Neuronal stem cell (in vitro differentiated cells): ENCODE measurements at regions not wholly inside any gene's neighbourhood (a gene's known extent, or its start where the extent isn't known, plus 50 kb on each side); places are given as distances from the start of the nearest gene placed in this dataset.

Source experiments
- DNase-seq: peaks from one replicate; pipeline ENCODE4 v3.0.0-alpha.2; 2013; ENCODE audit warnings: low spot score
- H2AFZ ChIP-seq: one replicate; pipeline ENCODE4 v1.6.1; 2013; ENCODE audit warnings: mild to moderate bottlenecking, low read length, inconsistent platforms
- H2AK5ac ChIP-seq: 2 replicates; pipeline ENCODE4 v1.6.1; 2013; ENCODE audit warnings: low read depth, mild to moderate bottlenecking, inconsistent platforms, low read length, moderate library complexity, mixed read lengths
- H2BK120ac ChIP-seq: 2 replicates; pipeline ENCODE4 v1.6.1; 2013; ENCODE audit warnings: low read depth, mild to moderate bottlenecking, inconsistent platforms, low read length, moderate library complexity, mixed read lengths
- H2BK12ac ChIP-seq: one replicate; pipeline ENCODE4 v1.6.1; 2013; ENCODE audit warnings: low read length, inconsistent platforms
- H2BK15ac ChIP-seq: 2 replicates; pipeline ENCODE4 v1.6.1; 2013; ENCODE audit warnings: mild to moderate bottlenecking, low read length, inconsistent platforms, mixed read lengths
- H2BK5ac ChIP-seq: one replicate; pipeline ENCODE4 v1.6.1; 2013; ENCODE audit warnings: inconsistent platforms, mild to moderate bottlenecking, low read length, moderate library complexity
- H3K14ac ChIP-seq: one replicate; pipeline ENCODE4 v1.6.1; 2013; ENCODE audit warnings: low read length, inconsistent platforms
- H3K18ac ChIP-seq: 2 replicates; pipeline ENCODE4 v1.6.1; 2013; ENCODE audit warnings: low read length, inconsistent platforms
- H3K23ac ChIP-seq: 2 replicates; pipeline ENCODE4 v1.6.1; 2013; ENCODE audit warnings: low read depth, mild to moderate bottlenecking, mixed read lengths, low read length, inconsistent platforms; ENCODE audit not compliant: poor library complexity
- H3K27ac ChIP-seq: replicated peaks from 3 replicates; pipeline ENCODE4 v1.5.1; 2013; ENCODE audit warnings: low read length, inconsistent platforms
- H3K27me3 ChIP-seq, 3 experiments: 2 replicates each; pipeline ENCODE4 v1.6.1; 2013; ENCODE audit warnings: low read length in 3 of 3, mild to moderate bottlenecking in 2 of 3, inconsistent platforms in 1 of 3, low read depth in 1 of 3, mixed read lengths in 1 of 3, moderate library complexity in 1 of 3; ENCODE audit not compliant: control insufficient read depth in 3 of 3, insufficient read depth in 3 of 3
- H3K36me3 ChIP-seq, 2 donors: replicated peaks in 1 of 2; 2 replicates each; pipeline ENCODE4 v1.6.1; 2013; ENCODE audit warnings: low read length in 2 of 2; ENCODE audit not compliant: control insufficient read depth in 2 of 2, insufficient read depth in 2 of 2
- H3K4ac ChIP-seq: 2 replicates; pipeline ENCODE4 v1.6.1; 2013; ENCODE audit warnings: inconsistent platforms, mild to moderate bottlenecking, low read length, moderate library complexity
- H3K4me1 ChIP-seq, 2 donors: 1 replicate in 1 of 2; 2 replicates in 1 of 2; pipeline ENCODE4 v1.6.1; 2013; ENCODE audit warnings: low read length in 2 of 2, low read depth in 1 of 2; ENCODE audit not compliant: control insufficient read depth in 2 of 2, insufficient read depth in 1 of 2
- H3K4me2 ChIP-seq: one replicate; pipeline ENCODE4 v1.6.1; 2013; ENCODE audit warnings: mild to moderate bottlenecking, low read length, inconsistent platforms; ENCODE audit not compliant: insufficient read depth, poor library complexity, severe bottlenecking
- H3K4me3 ChIP-seq, 2 donors: 2 replicates each; pipeline ENCODE4 v1.5.1; 2013; ENCODE audit warnings: low read length in 2 of 2, mild to moderate bottlenecking in 2 of 2, inconsistent platforms in 1 of 2, moderate library complexity in 1 of 2
- H3K79me1 ChIP-seq: one replicate; pipeline ENCODE4 v1.6.1; 2013; ENCODE audit warnings: low read depth, mild to moderate bottlenecking, inconsistent platforms, low read length, moderate library complexity
- H3K9ac ChIP-seq: one replicate; pipeline ENCODE4 v1.6.1; 2013; ENCODE audit warnings: mild to moderate bottlenecking, low read depth, low read length, inconsistent platforms; ENCODE audit not compliant: poor library complexity
- H3K9me3 ChIP-seq, 2 donors: replicated peaks in 1 of 2; 2 replicates each; pipeline versions ENCODE3 to v1.6.1; 2013; ENCODE audit warnings: low read length in 2 of 2, mild to moderate bottlenecking in 2 of 2, inconsistent platforms in 1 of 2, low read depth in 1 of 2, mixed read lengths in 1 of 2, moderate library complexity in 1 of 2; ENCODE audit not compliant: control insufficient read depth in 2 of 2, insufficient read depth in 1 of 2
- H4K8ac ChIP-seq: one replicate; pipeline ENCODE4 v1.6.1; 2013; ENCODE audit warnings: low read depth, mild to moderate bottlenecking, inconsistent platforms, low read length, moderate library complexity
- H4K91ac ChIP-seq: one replicate; pipeline ENCODE4 v1.6.1; 2013; ENCODE audit warnings: low read length, low read depth, mild to moderate bottlenecking, inconsistent platforms; ENCODE audit not compliant: poor library complexity
- WGBS, 2 donors: extraction: QIAGEN DNeasy Blood & Tissue Kit; methylation state at CpG; one replicate each; pipeline ENCODE4 v1.1.7; 2013; ENCODE audit warnings: missing lambda C conversion rate in 2 of 2, mixed read lengths in 1 of 2; ENCODE audit not compliant: insufficient read length in 2 of 2, insufficient replicate concordance in 1 of 2; ENCODE audit errors: extremely low coverage in 2 of 2; 5-methylcytosine and 5-hydroxymethylcytosine counted together

DNA sequence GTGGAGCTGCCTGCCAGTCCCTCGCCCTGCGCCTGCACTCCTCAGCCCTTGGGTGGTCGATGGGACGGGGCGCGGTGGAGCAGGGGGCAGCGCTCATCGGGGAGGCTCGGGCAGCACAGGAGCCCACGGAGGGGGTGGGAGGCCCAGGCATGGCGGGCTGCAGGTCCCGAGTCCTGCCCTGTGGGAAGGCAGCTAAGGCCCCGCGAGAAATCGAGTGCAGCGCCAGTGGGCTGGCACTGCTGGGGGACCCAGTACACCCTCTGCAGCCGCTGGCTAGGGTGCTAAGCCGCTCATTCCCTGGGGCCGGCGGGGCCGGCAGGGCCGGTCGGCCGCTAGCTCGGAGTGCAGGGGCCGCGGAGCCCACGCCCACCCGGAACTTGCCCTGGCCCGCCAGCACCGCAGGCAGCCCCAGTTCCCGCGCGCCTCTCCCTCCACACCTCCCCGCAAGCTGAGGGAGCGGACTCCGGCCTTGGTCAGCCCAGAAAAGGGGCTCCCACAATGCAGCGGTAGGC lies 565.9 kb upstream of the NRG3 start:
- no peak overlapping the region for H2AK5ac ChIP-seq
- peaks cover 0 to 4% of the 10 kb centered on the region in 2 donors for H3K4me1 ChIP-seq
- no peak overlapping the region for H3K23ac ChIP-seq
- H3K18ac ChIP-seq: no peak overlapping the region
- H3K9ac ChIP-seq: no peak overlapping the region
- H3K79me1 ChIP-seq: no peaks in the 10 kb centered on the region
- no CpG with 5 or more reads among the region's 38 CpGs for WGBS, 2 donors
- H2BK12ac ChIP-seq: no peak overlapping the region
- H3K4ac ChIP-seq: no peak overlapping the region
- no peaks in the 10 kb centered on the region for H3K27me3 ChIP-seq
- no peak overlapping the region for H4K91ac ChIP-seq
- H3K4me3 ChIP-seq: no peak overlapping the region
- no peak overlapping the region for H2BK5ac ChIP-seq
- H2BK15ac ChIP-seq: no peak overlapping the region
- no peak overlapping the region for H2AFZ ChIP-seq
- no peak for DNase-seq
- H2BK120ac ChIP-seq: no peak overlapping the region
- H3K14ac ChIP-seq: peak overlapping the region; percentile 38
- no peak overlapping the region for H4K8ac ChIP-seq
- no peak overlapping the region for H3K4me2 ChIP-seq
- H3K27ac ChIP-seq: no peak overlapping the region
- H3K36me3 ChIP-seq: no peaks in the 10 kb centered on the region
- no peaks in the 10 kb centered on the region for H3K9me3 ChIP-seq

DNA sequence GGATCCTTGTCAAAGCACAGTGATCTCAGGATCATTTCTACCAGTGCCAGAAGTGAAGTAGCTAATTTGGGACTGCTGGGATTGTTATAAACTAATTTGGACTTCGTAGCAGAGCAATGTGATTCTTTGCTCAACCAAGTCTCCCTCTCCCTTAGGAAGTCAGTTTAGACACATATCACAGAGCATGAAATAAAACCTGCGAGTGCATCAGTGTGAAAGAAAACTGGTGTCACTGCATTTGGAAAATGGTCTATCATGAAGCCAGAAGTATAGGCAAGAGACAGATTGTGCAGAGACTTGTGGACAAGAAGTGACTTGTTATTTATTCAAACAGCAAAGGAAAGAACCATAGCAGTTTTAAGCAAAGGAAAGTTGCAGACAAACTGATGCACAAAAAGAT lies 560.5 kb upstream of the NRG3 start:
- Histone ChIP-seq H4K8ac (no peak overlapping the region), H4K91ac (no peak overlapping the region), H2BK120ac (no peak overlapping the region), H3K36me3 (no peaks in the 10 kb centered on the region), H3K9me3 (no peaks in the 10 kb centered on the region), H2BK15ac (no peak overlapping the region), H2AK5ac (no peak overlapping the region), H3K23ac (no peak overlapping the region), H3K27ac (no peak overlapping the region), H2BK12ac (no peak overlapping the region), H3K4me3 (no peak overlapping the region), H2AFZ (no peak overlapping the region), H3K9ac (no peak overlapping the region), H3K14ac (no peak overlapping the region), H2BK5ac (no peak overlapping the region), H3K4me1 (no peaks in the 10 kb centered on the region), H3K79me1 (no peaks in the 10 kb centered on the region), H3K4me2 (no peak overlapping the region), H3K18ac (no peak overlapping the region), H3K27me3 (no peaks in the 10 kb centered on the region), H3K4ac (no peak overlapping the region)
- DNase-seq: no peak
- no CpG with 5 or more reads among the region's 2 CpGs for WGBS, 2 donors

DNA sequence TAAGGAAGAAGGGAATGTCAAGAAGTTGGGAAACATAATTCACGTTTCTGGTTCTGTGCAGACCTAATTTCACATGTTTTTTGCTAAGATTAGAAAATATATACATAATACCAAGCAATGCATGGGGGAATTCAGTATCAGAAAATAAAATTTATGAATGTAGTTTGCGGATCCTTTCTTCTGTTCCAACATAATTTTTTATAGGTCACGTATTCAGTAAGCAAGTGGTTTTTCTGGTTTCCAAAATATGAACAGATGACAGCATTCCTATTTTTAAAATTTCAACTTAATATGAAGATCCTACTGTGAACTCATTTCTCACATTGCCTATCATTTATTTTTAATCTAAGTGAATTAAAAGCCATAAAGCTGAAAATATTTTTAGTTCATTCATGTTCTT lies 560.0 kb upstream of the NRG3 start:
- no peak overlapping the region for H2BK12ac ChIP-seq
- no peak overlapping the region for H2BK5ac ChIP-seq
- H3K9me3 ChIP-seq: no peaks in the 10 kb centered on the region

DNA sequence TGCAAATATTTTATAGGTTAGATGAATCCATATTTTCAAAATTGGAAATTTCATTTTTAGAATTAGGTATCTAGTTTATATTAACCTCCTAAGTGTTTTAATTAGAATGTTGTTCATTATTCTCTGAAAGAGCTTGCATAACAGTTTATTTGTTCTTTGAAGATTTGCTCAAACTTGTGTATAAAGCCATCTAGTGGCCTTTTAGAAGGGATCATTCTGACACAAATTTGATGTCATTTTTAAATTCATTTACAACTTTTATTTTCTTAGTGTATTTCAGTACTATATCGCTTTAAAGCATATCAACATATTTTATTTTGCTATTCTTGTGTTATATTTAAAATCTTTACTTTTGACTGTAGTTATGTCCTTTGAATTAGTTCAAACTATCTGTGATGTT lies 527.0 kb upstream of the NRG3 start:
- Histone ChIP-seq H2BK12ac (no peak overlapping the region), H2BK15ac (no peak overlapping the region), H3K23ac (no peak overlapping the region), H4K8ac (no peak overlapping the region), H2BK5ac (no peak overlapping the region), H4K91ac (no peak overlapping the region), H3K36me3 (no peaks in the 10 kb centered on the region), H3K27me3 (no peaks in the 10 kb centered on the region), H3K18ac (no peak overlapping the region), H3K4me3 (no peak overlapping the region), H3K9me3 (no peaks in the 10 kb centered on the region), H2AFZ (no peak overlapping the region), H3K9ac (no peak overlapping the region), H3K4ac (no peak overlapping the region), H3K79me1 (no peaks in the 10 kb centered on the region), H2BK120ac (no peak overlapping the region), H3K27ac (no peak overlapping the region), H3K14ac (no peak overlapping the region), H2AK5ac (no peak overlapping the region), H3K4me1 (no peaks in the 10 kb centered on the region), H3K4me2 (no peak overlapping the region)
- WGBS, 2 donors: no CpG with 5 or more reads among the region's 1 CpG
- DNase-seq: no peak

More for the DNA sequence above, 560.0 kb upstream of the NRG3 start:
- H3K27me3 ChIP-seq: no peaks in the 10 kb centered on the region
- H3K18ac ChIP-seq: no peak overlapping the region
- no peak overlapping the region for H2AFZ ChIP-seq
- no peak overlapping the region for H3K23ac ChIP-seq
- H3K4me1 ChIP-seq: no peaks in the 10 kb centered on the region
- no peak overlapping the region for H3K14ac ChIP-seq
- H3K9ac ChIP-seq: no peak overlapping the region
- WGBS, 2 donors: no CpG with 5 or more reads among the region's 3 CpGs
- no peak overlapping the region for H2BK120ac ChIP-seq
- no peaks in the 10 kb centered on the region for H3K36me3 ChIP-seq
- no peak overlapping the region for H2AK5ac ChIP-seq
- no peak overlapping the region for H4K8ac ChIP-seq
- H3K4me2 ChIP-seq: no peak overlapping the region
- no peak overlapping the region for H4K91ac ChIP-seq
- DNase-seq: no peak
- H3K79me1 ChIP-seq: no peaks in the 10 kb centered on the region
- no peak overlapping the region for H3K4me3 ChIP-seq
- H3K4ac ChIP-seq: no peak overlapping the region
- H2BK15ac ChIP-seq: no peak overlapping the region
- H3K27ac ChIP-seq: no peak overlapping the region
